HG03135 (cell line): ENCODE measurements at regions not wholly inside any gene's neighbourhood (a gene's known extent, or its start where the extent isn't known, plus 50 kb on each side); places are given as distances from the start of the nearest gene placed in this dataset.
"Not testable (repeated sequence)": the region's sequence is repeated elsewhere in the genome, so short reads cannot be mapped to it uniquely, and the experiment has no call there.

Source experiments
- ATAC-seq: cut with Tn5 transposase; IDR thresholded peaks from one replicate; pipeline ENCODE4 v1.9.1; 2021; ENCODE audit warnings: mild to moderate bottlenecking, moderate library complexity; ENCODE audit not compliant: unreplicated experiment

DNA sequence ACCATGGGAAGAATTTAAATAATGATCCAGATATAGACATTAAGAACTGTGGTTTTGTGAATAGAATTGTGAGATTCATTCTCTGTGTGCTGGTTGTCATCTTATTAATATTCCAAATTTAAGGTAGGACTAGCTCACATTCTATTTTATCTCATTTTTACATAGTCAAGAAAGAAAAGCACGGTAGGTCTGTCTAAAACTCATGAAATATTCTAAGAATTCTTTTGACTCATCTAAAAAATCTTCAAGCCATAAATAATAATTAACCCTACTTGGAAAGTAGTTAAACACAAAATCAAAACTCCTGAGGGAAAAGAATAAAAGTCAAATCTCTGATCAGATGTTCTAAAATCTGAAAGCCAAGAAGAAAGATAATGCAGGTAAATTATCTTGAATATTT lies 388.8 kb upstream of the CHAC2 start:
- no peak for ATAC-seq

DNA sequence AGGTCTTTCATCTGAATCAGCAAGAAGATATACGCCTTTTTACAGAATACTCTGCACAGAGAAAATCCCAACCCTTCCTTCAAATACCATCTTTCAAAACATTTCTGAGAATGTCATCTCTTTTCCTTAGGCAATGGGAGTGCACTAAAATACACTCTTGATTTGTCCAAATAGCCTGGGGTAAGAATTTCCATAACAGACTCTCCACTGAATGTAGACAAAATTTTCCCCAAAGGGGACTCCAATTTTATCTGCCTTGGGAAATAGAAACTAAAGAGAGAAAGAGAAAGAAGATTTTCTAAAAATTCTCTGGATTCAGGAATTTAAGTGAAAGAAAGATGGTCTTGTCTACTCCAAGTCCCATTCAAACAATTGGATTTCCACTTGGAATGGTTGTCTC lies 394.5 kb upstream of the CHAC2 start:
- ATAC-seq: no peak

DNA sequence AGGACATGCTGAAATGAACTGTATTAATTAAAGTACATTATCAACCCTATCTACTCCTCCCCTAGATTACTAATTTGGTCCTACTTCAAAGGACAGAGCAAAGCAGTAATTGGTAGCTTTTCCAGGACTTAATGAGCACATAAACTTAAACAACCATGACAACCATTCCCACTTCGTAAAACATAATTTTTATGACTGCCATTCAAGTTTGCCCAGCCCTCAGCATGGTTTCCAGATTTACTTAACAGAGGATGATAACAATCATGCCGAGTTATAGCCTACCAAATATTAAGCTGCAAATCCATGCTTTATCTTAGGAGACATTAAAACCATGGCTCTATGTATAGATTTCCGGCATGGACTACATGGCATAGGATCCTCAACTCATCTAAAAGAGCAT lies 401.1 kb upstream of the CHAC2 start:
- ATAC-seq: no peak

DNA sequence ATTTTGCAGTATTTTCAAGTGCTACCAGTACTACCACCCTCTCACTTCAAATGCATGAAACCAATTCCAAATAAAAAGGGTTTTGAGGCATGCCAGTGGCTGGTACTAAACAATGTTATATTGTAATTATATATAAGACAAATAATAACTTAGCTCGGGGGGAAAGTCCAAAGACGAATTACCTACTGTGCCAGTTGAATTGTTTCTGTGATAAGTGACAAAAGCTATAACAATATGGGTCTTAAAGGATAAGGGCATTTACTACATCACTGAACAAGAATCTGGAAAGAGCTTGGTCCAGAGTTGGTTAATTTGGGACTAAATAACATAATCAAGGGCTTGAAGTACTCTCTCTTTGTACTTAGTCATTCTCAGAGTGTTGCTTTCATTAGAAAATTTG lies 404.7 kb upstream of the CHAC2 start:
- no peak for ATAC-seq

DNA sequence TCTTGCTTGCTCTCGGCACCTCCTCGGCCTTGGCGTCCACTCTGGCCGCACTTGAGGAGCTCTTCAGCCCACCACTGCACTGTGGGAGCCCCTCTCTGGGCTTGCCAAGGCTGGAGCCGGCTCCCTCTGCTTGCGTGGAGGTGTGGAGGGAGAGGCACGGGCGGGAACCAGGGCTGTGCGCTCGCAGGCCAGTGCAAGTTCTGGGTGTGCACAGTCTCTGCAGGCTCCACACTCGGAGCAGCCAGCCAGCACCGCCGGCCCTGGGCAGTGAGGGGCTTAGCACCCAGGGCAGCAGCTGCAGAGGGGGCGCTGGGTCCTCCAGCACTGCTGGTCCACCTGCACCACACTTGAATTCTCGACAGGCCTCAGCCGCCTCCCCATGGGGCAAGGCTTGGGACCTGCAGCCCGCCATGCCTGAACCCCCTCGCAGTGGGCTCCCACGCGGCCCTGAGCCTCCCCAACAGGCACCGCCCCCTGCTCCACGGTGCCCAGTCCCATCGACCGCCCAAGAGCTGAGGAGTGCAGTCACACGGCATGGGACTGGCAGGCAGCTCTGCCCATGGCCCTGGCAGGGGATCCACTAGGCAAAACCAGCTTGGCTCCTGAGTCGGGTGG lies 411.2 kb upstream of the CHAC2 start:
- no peak for ATAC-seq

DNA sequence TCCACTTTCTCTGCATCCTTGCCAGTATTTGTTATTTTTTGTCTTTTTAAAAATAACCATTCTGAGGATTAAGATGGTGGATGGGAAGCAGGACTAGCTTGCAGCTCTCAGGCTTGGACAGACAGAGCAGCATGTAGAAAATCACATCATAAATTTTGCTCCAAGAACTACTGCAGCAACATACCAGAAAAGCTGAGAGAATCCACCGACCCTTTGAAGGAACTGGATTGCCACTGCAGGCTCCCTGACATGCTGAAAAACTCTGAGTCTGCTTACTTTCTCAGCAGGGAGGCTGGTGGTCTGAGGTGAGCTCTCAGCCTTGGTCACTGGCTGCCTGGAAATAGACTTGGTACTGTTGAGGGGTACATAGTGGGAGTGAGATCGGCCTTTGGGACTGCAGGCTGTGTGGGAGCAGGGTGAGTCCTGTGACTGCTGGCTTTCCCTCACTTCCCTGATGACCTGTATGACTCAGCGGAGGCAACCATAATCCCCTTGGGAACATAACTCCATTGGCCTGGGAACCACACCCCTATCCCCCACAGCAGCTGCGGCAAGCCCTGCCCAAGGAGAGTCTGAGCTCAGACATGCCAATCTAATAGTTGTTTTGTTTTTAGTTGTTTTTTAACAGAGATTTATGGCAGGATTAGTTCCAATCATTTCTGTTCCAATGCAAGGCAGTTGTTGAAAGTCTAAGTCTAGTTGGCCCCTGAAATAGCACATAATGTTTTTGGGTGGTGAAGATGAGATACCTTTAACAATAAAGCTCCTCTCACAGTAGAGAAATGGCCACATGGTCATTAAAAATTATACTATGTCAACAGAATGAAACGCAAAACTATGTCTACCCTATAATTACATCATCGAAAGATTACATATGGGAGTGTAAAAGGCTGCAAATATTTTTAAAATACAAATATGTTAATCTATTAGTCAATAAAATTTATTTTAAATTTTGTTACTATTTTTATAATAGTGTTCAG lies 414.2 kb upstream of the CHAC2 start:
- no peak for ATAC-seq

DNA sequence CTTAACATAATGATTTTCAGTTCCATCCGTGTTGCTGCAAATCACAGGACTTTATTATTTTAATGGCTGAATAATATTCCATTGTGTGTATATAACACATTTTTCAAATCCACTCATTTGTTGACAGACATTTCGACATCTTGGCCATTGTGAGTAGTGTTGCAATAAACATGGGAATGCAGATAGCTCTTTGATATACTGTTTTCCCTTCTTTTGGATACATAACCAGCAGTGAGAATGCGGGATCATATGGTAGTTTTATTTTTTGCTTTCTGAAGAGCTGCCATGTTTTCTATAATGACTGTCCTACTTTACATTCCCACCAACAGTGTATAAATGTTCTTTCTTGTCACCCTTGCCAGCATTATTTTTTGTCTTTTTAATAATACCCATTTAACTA lies 420.3 kb upstream of the CHAC2 start:
- ATAC-seq: no peak

DNA sequence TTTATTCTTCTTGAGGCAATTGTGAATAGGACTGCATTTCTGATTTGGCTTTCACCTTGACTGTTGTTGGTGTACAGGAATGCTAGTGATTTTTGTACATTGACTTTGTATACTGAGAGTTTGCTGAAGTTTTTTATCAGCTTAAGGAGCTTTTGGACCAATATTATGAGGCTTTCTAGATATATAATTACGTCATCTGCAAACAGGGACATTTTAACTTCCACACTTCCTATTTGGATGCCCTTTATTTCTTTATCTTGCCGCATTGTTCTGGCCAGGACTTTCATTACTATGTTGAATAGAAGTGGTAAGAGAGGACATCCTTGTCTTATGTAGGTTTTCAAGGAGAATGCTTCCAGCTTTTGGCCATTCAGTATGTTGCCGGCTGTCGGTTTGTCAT lies 425.4 kb upstream of the CHAC2 start:
- ATAC-seq: no peak

DNA sequence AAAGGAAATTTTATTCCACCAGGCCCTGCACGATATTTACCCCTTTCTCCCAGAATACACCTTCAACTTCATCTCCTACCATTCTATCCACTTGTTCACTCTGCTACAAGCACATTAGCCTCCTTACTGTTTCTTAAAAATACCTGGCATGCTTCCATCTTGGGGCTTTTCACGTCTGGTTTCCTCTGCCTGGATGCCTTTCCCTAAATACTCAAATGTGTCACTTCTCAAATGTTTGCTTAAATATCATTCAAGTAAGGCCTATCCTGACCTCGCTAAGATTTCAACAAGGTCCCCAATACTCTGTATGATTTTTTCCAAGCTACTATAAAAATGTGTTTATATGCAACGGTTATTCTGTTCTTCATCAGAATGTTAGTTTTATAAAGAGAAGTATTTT lies 433.0 kb upstream of the CHAC2 start:
- no peak for ATAC-seq

DNA sequence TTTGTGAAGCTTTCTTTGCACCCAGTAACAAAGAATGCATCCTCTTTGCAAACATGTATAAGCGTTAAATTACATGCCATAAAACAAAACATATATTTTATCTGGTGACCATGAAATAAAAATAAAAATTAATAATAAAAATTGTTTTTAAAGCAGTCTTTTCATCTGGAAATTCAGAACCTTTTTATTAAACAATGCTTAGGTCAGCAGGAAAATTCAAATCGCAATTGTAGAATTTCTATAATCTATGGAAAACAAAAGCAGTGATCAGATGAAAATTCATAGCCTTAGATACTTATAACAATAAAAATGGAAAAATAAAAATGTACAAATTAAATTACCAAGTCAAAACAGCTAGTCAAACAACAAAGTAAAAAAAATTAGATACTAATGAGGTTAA lies 435.9 kb upstream of the CHAC2 start:
- ATAC-seq: no peak

DNA sequence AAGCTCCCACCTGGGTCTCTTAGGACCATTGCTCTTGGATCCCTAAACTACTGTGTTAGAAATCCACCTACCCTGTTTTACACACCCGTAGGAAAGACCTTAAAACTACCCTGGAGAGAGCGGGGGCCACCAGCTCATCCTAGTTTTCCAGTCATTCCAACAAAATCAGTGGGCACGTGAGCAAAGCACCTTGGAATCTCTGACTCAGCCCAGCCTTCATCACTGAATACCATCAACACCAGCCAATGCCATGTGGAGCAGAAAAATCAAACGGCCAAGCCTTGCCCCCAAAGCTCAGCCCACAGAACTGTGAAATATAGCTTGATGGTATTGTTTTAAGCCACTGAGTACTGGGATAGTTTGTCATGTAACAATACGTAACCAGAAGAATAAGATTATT lies 449.7 kb upstream of the CHAC2 start:
- ATAC-seq: no peak

DNA sequence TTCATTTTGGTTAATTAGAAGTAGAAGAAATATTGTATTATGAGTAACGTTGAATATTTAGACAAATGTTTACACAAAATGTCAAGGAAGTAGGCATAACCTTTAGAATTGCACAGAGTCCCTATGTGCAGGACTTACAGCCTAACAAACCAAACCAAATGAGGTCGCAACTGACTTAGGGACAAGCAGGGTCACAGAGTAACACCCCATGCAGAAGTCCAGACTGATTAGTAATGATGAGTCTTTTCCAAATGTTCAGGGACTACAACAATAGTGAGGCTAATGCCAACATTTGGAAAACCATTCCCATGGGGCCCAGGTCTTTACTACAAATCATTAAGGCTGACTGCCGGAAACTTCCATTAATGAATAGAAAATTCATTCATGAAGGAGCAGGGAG lies 452.5 kb upstream of the CHAC2 start:
- no peak for ATAC-seq

DNA sequence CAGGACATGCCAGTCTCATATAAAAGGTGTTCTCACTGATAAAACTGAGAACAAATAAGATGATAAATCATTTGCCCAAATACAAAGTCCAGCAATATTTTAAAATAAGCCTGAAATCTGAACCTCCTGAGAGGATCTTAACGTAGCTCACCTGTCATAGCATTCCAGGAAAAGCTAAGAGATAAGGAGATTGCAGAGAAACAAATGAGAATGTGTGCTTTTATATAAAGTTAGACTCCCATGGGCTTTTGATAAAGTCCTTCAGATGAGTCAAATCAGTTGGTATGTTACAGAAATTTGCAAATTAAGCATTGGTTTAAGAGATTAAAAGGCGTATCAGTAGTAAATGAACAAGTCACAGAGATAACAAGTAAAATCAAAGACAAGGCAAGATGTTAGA lies 452.9 kb upstream of the CHAC2 start:
- no peak for ATAC-seq

DNA sequence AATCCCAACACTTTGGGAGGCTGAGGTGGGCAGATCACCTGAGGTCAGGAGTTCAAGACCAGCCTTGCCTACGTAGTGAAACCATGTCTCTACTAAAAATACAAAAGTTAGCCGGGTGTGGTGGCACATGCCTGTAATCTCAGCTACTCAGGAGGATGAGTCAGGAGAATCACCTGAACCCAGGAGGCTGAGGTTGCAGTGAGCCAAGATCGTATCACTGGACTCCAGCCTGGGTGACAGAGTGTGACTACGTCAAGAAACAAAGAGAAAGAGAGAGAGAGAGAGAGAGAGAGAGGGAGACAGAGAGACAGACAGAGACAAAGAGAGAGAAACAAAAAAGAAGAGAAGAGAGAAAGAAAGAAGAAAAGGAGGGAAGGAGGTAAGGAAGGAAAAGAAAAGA lies 454.0 kb upstream of the CHAC2 start:
- not testable (repeated sequence) for ATAC-seq

DNA sequence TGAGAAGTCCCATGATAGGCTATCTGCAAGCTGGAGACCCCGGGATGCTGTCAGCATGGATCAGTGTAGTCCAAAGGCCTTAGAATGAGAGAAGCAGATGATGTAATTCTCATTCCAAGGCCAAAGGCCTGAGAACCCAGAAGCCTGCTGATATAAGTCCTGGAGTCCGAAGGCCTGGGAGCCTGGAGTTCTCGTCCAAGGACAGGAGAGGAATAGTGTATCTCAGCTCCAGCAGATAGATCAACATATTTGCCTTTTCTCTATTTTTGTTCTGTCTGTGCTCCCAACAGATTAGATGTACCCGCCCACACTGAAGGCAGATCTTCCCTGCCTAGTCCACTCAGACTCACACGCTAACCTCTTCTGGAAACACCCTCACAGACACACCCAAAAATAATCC lies 454.9 kb upstream of the CHAC2 start:
- ATAC-seq: no peak

DNA sequence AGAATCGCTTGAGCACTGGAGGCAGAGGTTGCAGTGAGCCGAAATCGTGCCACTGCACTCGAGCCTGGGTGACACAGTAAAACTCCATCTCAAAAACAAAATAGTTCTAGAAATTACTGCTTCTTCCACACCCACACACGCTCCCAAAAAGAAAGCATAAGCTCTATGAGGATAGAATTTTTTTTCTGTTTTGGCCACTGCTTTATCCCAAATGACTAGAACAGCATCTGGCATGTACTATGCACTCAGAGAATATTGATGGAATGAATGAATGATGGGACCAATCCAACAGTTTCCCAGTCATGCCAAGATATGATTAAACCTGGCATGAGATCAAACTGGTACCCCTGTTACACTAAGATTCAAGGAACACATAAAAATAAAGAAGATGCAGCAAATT lies 455.4 kb upstream of the CHAC2 start:
- ATAC-seq: no peak

DNA sequence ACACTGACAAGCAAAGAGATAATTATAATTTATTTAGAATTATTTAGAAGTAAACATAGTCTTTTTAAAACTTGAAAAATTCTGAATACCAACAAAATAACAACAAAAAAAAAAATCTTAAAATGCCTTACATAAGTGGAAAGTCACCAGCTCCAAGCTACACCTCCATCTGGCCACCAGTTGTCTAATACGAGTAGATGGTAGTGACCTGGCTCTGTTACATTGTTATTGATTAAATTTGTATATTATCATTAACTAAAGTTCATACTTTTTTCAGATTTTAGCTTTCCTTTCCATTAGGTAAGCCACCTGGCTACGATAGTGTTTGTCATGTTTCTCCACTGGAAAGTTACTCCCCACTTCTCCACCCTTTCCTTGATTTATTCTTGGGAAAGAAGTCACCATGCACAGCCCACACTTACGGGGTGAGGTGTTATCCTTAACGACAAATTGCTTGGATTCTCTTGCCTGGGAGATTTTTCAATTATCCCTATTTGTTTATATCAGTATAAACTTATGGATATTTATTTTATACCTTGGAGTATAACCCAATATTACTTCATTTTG lies 464.5 kb upstream of the CHAC2 start:
- no peak for ATAC-seq

DNA sequence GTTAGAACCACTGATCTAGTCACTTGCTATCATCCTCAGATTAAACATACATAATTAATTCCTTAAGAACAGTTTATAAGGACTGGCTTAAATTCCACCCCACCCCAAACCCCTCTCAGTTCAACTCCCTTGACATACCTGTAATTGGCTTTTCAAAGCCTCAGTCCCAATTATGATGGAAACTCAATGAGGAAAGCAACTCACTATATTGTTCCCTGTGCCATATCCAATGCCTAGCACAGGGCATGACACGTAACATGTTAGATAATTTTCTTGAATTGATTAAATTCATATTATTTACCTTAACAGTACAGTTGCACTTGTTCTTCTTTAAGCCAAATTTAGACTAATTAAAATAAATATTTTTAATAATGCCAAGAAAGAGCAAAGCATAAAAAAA lies 465.1 kb upstream of the CHAC2 start:
- ATAC-seq: no peak

DNA sequence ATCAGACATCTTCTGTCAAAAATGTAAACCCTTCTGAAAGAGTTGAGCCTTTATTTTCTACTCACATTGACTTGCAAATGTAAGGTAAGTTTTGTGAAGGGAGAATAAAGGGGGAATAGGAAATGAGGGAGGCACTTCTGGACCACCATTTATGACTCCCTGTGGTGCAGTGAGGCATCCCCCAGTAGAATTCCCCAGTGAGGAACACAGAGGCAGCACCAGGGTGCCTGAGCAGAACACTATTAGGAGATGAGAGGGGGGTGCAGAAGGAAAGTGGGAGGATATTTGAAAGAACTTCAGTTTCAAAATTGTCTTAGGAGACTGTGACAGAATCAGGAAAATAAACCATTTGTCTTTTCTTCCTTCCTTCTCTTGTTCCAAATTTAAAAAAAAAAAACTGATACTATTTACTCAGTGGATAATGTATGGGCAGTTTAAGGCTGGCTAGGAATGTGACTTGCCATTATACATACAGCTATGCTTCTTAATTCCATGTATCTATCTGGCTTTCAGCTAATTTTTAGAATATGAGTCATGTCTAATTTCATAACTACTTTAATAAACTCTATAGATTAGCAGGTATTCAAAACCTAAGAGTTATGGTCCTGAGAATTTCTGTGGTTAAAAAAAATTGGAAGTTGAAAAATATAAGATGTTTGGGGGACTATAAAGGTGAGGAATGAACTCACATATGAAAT lies 478.1 kb upstream of the CHAC2 start:
- ATAC-seq: no peak

DNA sequence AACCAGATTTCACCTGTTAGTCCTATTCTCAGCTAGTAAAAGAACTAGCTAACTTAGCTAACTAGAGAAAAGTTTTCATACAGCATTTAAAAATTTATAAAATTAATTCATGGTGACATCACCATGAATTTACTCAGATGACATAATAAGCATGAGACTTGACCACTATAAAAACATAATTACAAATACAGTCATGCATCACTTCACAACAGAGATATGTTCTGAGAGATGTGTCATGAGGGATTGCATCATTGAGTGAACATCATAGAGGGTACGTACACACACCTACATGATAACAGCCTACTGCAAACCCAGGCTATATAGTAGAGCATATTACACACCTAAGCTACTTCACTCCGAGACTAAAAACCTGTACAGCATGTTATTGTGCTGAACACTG lies 481.3 kb upstream of the CHAC2 start:
- ATAC-seq: no peak

DNA sequence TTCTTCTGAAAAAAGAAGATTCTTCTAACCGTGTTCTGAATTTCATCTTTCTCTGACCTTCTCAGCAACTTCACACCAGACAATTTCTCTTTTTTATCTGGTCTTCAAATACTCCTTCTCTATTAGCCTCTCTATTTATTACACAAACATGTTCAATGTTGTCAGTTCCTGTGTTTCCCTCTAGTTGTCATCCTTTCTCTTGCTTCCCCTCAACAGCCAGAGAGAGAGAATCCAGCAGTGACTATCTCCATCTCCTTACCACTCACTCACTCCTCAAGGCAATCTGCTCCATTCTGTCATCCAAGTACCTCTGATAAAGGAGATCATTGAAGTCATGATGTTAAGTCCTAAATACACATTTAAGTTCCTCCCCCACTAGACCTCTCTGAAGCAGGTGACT lies 491.9 kb upstream of the CHAC2 start:
- no peak for ATAC-seq

DNA sequence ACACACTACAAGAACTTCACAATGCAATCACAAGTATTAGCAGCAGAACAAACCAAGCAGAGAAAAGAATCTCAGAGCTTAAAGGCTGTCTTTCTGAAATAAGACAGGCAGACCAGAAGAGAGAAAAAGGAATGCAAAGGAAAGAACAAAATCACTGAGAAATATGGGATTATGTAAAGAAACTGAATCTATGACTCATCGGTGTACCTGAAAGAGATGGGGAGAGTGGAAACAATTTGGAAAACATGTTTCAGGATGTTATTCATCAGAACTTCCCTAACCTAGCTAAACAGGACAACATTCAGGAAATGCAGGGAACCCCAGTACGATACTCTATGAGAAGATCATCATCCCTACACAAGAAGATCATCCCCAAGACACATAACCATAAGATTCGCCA lies 499.0 kb upstream of the CHAC2 start:
- no peak for ATAC-seq
